D721Med (cell line): ENCODE measurements at regions not wholly inside any gene's neighbourhood (a gene's known extent, or its start where the extent isn't known, plus 50 kb on each side); places are given as distances from the start of the nearest gene placed in this dataset.

Experiments used
- DNase-seq: peaks from one replicate; pipeline ENCODE4 v3.0.0; 2011; ENCODE audit warnings: low spot score; ENCODE audit not compliant: insufficient read length
- FAIRE-seq: peaks from 2 replicates; lab custom pipeline; 2011; peaks lifted over from hg19 to GRCh38; lab: Jason Lieb, UNC
- TF ChIP-seq, protein P1 (sequence below): IDR thresholded peaks from 2 replicates; pipeline ENCODE4 v1.5.1; 2012; ENCODE audit warnings: mild to moderate bottlenecking, control low read depth; ENCODE audit not compliant: insufficient read depth; ENCODE audit errors: missing control alignments

DNA sequence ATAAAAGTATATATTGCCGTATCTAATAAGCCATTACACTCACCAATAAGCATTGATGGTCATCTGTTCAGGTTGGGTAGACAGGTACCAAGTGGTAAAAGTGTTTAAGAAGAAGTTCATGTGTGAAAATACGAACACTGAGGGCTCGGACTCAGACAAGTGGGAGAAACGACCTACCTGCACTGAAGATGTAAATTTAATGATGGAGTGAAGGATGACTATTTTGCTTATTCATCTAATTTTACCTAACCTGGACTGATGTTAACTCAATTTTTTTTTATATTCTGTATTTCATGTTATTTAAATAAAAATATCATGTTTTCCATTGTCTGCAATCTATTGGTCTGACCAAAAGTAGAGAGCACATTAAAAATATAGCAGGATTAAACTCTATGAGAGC lies 469.1 kb upstream of the BTBD3 start:
- TF ChIP-seq, protein P1, sequence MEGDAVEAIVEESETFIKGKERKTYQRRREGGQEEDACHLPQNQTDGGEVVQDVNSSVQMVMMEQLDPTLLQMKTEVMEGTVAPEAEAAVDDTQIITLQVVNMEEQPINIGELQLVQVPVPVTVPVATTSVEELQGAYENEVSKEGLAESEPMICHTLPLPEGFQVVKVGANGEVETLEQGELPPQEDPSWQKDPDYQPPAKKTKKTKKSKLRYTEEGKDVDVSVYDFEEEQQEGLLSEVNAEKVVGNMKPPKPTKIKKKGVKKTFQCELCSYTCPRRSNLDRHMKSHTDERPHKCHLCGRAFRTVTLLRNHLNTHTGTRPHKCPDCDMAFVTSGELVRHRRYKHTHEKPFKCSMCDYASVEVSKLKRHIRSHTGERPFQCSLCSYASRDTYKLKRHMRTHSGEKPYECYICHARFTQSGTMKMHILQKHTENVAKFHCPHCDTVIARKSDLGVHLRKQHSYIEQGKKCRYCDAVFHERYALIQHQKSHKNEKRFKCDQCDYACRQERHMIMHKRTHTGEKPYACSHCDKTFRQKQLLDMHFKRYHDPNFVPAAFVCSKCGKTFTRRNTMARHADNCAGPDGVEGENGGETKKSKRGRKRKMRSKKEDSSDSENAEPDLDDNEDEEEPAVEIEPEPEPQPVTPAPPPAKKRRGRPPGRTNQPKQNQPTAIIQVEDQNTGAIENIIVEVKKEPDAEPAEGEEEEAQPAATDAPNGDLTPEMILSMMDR = no peak
- DNase-seq (no peak), FAIRE-seq (no peak)

DNA sequence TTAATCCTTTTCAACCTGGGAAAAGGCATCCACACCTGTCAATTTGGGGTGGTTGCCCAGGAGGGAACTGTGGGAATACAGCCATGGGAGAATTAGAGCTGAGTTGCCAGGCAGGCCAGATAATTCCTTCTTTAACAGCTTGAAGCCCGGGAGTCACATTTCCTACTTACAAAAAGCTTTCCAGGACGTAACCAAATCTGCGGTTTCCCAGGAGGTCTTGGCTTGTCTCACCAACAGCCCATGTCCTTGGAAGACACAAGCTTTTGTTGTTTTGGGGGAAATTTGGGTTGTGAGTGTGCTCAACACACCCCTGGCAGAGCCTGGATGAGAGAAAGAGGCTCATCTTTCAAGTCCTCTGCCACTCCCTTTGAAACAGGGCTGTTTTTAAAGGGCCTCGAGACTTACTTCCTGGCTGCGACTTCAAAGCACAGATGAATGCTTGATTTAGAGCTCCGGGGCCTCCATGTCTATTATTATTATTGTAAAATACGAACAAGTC lies 465.9 kb upstream of the BTBD3 start:
- no peak for FAIRE-seq
- TF ChIP-seq, protein P1 = no peak
- DNase-seq = no peak

DNA sequence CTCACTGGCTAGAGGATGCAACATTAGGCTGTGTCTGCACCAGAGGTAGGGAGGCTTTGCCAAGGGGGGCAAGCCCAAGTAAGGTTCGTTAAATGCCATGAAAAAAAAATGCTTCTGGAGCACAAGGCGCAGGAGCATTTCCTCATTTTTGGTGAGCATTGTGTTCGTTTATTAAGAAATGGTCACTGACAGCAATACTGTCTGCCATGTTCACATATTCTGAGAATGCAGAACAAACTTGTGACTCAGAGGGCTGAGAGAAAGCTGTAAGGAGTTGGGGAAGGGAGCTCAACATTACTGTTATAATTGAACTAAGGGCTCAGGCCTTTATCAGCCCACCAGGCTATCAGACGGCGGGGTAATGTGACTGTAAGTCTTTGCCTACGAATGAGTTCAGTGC lies 465.4 kb upstream of the BTBD3 start:
- DNase-seq = no peak
- no peak for FAIRE-seq
- TF ChIP-seq, protein P1 = no peak

DNA sequence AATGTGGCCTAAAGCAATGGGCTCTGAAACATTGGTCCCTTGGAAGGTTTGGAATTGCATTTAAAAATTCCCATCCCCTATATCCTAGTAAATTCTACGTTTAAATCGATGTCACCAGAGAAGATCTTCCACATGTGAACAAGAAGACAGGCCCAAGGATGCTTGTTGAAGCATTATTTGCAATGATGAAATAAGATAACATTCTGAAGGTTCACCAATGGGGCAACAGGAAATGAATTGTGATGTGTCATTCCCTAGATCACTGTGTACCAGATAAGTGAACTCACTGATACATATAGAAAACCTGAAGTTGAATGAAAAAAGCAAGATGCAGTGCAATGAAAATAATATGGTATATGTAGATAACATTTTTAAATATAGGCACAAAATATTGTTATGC lies 464.3 kb upstream of the BTBD3 start:
- FAIRE-seq = no peak
- TF ChIP-seq, protein P1 = no peak
- DNase-seq = no peak

DNA sequence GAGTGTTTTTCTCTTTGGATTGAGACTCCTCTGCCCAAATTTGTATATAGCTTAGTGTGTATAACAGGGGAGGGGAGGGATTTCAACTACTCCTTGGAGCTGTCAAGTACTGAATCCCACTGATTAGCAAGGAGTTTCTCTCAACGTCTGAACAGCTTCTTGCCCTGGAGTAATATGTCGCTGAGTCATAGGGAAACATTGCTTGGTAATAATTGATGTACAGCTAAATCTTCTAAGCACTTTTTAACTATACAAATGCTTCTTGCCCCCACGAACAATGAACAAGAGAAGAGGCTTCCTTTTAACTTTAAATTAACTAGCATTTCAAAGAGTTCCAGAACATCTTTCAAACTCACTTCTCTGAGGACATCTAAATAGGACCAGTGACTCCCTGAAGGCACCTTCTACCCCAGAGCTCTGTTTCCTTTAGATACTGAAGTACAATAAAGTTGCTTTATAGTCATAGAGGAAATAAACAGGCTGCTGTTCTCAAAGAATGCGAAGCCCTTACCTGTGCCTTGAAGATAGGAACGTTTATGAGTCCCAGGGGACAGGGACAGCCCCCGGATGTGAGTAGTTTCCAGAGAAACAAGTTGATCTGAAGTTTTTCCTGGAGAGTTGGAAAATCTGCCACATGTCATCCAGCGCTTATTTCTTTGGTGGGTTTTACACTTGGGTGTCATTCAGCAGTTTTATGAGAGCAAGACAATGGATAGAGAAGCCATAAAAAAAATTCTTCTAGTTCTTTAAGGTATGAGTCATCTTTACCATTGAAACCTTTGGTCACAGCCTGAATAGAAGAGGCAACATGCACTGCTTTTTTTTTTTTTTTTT lies 462.5 kb upstream of the BTBD3 start:
- TF ChIP-seq, protein P1 = no peak
- DNase-seq = no peak
- FAIRE-seq = no peak

DNA sequence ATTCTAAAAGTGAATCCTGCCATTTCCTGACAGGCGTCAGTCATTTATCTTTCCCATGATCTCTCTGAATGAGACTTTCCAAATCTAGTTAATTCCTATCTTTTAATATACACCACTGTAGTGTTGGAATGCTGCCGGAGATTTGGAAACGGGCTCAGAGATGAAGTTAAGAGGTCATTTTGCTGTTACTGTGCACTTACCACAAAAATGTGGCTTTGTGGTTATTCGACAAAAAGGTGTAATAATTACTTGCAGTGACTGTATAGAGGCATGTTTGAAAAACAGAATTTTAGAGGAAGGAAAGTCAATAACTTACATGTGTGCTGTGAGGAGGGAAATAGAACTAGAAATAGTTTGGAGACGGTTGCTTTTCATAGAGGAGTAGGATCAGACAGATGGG lies 460.2 kb upstream of the BTBD3 start:
- TF ChIP-seq, protein P1 = no peak
- DNase-seq (no peak), FAIRE-seq (no peak)
